H1 (cell line): ENCODE measurements at regions not wholly inside any gene's neighbourhood (a gene's known extent, or its start where the extent isn't known, plus 50 kb on each side); places are given as distances from the start of the nearest gene placed in this dataset.

Experiments
- CTCF ChIA-PET: fragments of 300-600 bp; sonication (Branson Sonifier 250); formaldehyde crosslinking; loops from one replicate; lab custom pipeline; 2021; ENCODE audit not compliant: partially characterized antibody; lab: Charles Lee
- POLR2A ChIA-PET: fragments of 300-600 bp; sonication (Branson Sonifier 250); formaldehyde crosslinking; loops from one replicate; lab custom pipeline; 2021; ENCODE audit warnings: inconsistent platforms; ENCODE audit not compliant: partially characterized antibody; lab: Charles Lee
- DNase-seq, 2 experiments: peaks; one replicate each; pipeline versions ENCODE4 v3.0.0 to v3.0.0-alpha.2; 2010 to 2022; ENCODE audit warnings: low spot score in 2 of 2, low read depth in 1 of 2, mixed read lengths in 1 of 2
- FAIRE-seq: peaks from 2 replicates; lab custom pipeline; 2011; peaks lifted over from hg19 to GRCh38; lab: Jason Lieb, UNC
- H2AFZ ChIP-seq: 2 replicates; pipeline ENCODE4 v1.8.1; 2012; ENCODE audit warnings: low read length, inconsistent platforms
- H2AK5ac ChIP-seq: 2 replicates; pipeline ENCODE4 v1.6.1; 2013; ENCODE audit warnings: low read depth, low read length
- H2BK120ac ChIP-seq: replicated peaks from 2 replicates; pipeline ENCODE3; 2013; ENCODE audit warnings: low read depth, low read length, inconsistent platforms
- H2BK12ac ChIP-seq: 2 replicates; pipeline ENCODE4 v1.6.1; 2013; ENCODE audit warnings: low read depth, low read length
- H2BK15ac ChIP-seq: 2 replicates; pipeline ENCODE4 v1.6.1; 2013; ENCODE audit warnings: low read length
- H2BK20ac ChIP-seq: 2 replicates; pipeline ENCODE4 v1.6.1; 2013; ENCODE audit warnings: low read length
- H2BK5ac ChIP-seq: 2 replicates; pipeline ENCODE4 v1.6.1; 2013; ENCODE audit warnings: low read depth, low read length
- H3K14ac ChIP-seq: 2 replicates; pipeline ENCODE4 v1.6.1; 2013; ENCODE audit warnings: inconsistent platforms; ENCODE audit not compliant: insufficient read length
- H3K18ac ChIP-seq: 2 replicates; pipeline ENCODE4 v1.6.1; 2013; ENCODE audit warnings: low read length; ENCODE audit errors: extremely low read depth
- H3K23ac ChIP-seq: 2 replicates; pipeline ENCODE4 v1.6.1; 2013; ENCODE audit warnings: inconsistent platforms; ENCODE audit not compliant: insufficient read length
- H3K23me2 ChIP-seq: 2 replicates; pipeline ENCODE4 v1.6.1; 2013; ENCODE audit warnings: low read depth, low read length
- H3K27ac ChIP-seq: 2 replicates; pipeline ENCODE4 v1.6.1; 2011; ENCODE audit warnings: low read depth, low read length, inconsistent platforms
- H3K27me3 ChIP-seq, 4 experiments: replicated peaks in 1 of 4; 1 replicate in 1 of 4; 2 replicates in 3 of 4; pipeline versions ENCODE4 v1.6.1 to v1.8.1; 2011 to 2013; ENCODE audit warnings: low read length in 3 of 4, mild to moderate bottlenecking in 3 of 4, inconsistent platforms in 2 of 4, mixed read lengths in 2 of 4, moderate library complexity in 1 of 4; ENCODE audit not compliant: control insufficient read depth in 3 of 4, insufficient read depth in 3 of 4; ENCODE audit errors: extremely low read depth in 1 of 4
- H3K36me3 ChIP-seq, 4 experiments: 2 replicates each; pipeline versions ENCODE4 v1.6.1 to v1.8.1; 2011 to 2013; ENCODE audit warnings: mild to moderate bottlenecking in 4 of 4, low read length in 3 of 4, moderate library complexity in 2 of 4, control low read depth in 1 of 4, inconsistent platforms in 1 of 4; ENCODE audit not compliant: insufficient read depth in 4 of 4, control insufficient read depth in 2 of 4
- H3K4ac ChIP-seq: replicated peaks from 2 replicates; pipeline ENCODE3; 2013; ENCODE audit warnings: low read length, low read depth, mixed read lengths, inconsistent platforms; ENCODE audit not compliant: insufficient read length
- H3K4me1 ChIP-seq, 4 experiments: replicated peaks in 1 of 4; 1 replicate in 1 of 4; 2 replicates in 3 of 4; pipeline versions ENCODE4 v1.6.1 to v1.8.1; 2011 to 2013; ENCODE audit warnings: low read length in 3 of 4, inconsistent platforms in 2 of 4, mixed read lengths in 1 of 4; ENCODE audit not compliant: insufficient read depth in 4 of 4, control insufficient read depth in 3 of 4
- H3K4me2 ChIP-seq, 2 experiments: 2 replicates each; pipeline versions ENCODE4 v1.6.1 to v1.8.1; 2011 to 2013; ENCODE audit warnings: low read depth in 2 of 2, low read length in 2 of 2, control low read depth in 1 of 2, inconsistent platforms in 1 of 2, mild to moderate bottlenecking in 1 of 2; ENCODE audit not compliant: insufficient read depth in 1 of 2
- H3K4me3 ChIP-seq, 4 experiments: fragments of 200-600, 300-600 bp in 1 of 4; sonication (generic), shearing (Covaris generic), sonication (Bioruptor Twin) in 1 of 4; 2 replicates each; pipeline versions ENCODE4 v1.5.1 to v1.8.1; 2011 to 2016; ENCODE audit warnings: low read length in 4 of 4, low read depth in 3 of 4, control low read depth in 2 of 4, inconsistent platforms in 2 of 4, mild to moderate bottlenecking in 2 of 4, mixed read lengths in 1 of 4, moderate library complexity in 1 of 4; ENCODE audit not compliant: insufficient read depth in 2 of 4; ENCODE audit errors: extremely low read depth in 1 of 4
- H3K56ac ChIP-seq: replicated peaks from 2 replicates; pipeline ENCODE3; 2013; ENCODE audit warnings: low read depth, mild to moderate bottlenecking, mixed read lengths, low read length, inconsistent platforms; ENCODE audit not compliant: insufficient read length
- H3K79me1 ChIP-seq: 2 replicates; pipeline ENCODE4 v1.6.1; 2013; ENCODE audit warnings: low read depth, low read length, control low read depth
- H3K79me2 ChIP-seq, 2 experiments: 2 replicates each; pipeline versions ENCODE4 v1.6.1 to v1.8.1; 2012 to 2013; ENCODE audit warnings: low read length in 2 of 2, mild to moderate bottlenecking in 2 of 2, inconsistent platforms in 1 of 2; ENCODE audit not compliant: insufficient read depth in 2 of 2, control insufficient read depth in 1 of 2
- H3K9ac ChIP-seq, 4 experiments: replicated peaks in 1 of 4; 1 replicate in 1 of 4; 2 replicates in 3 of 4; pipeline versions ENCODE4 v1.6.1 to v1.8.1; 2011 to 2013; ENCODE audit warnings: low read depth in 3 of 4, low read length in 3 of 4, control low read depth in 2 of 4, mild to moderate bottlenecking in 2 of 4, moderate library complexity in 2 of 4, inconsistent platforms in 1 of 4; ENCODE audit errors: extremely low read depth in 1 of 4
- H3K9me3 ChIP-seq, 2 experiments: 2 replicates each; pipeline versions ENCODE4 v1.6.1 to v1.8.1; 2012 to 2013; ENCODE audit warnings: mild to moderate bottlenecking in 2 of 2, moderate library complexity in 2 of 2, control low read depth in 1 of 2, inconsistent platforms in 1 of 2, low read depth in 1 of 2, low read length in 1 of 2, mixed read lengths in 1 of 2; ENCODE audit not compliant: insufficient read depth in 2 of 2
- H4K20me1 ChIP-seq, 2 experiments: replicated peaks in 1 of 2; 2 replicates each; pipeline versions ENCODE3 to v1.8.1; 2011 to 2013; ENCODE audit warnings: inconsistent platforms in 2 of 2, low read length in 2 of 2, mild to moderate bottlenecking in 1 of 2; ENCODE audit not compliant: insufficient read depth in 2 of 2, control insufficient read depth in 1 of 2
- H4K5ac ChIP-seq: 2 replicates; pipeline ENCODE4 v1.6.1; 2013; ENCODE audit warnings: low read length, low read depth, mixed read lengths, inconsistent platforms; ENCODE audit not compliant: insufficient read length
- H4K8ac ChIP-seq: 2 replicates; pipeline ENCODE4 v1.8.0; 2013; ENCODE audit warnings: mild to moderate bottlenecking, moderate library complexity, low read length, inconsistent platforms; ENCODE audit not compliant: insufficient read depth; ENCODE audit errors: extremely low read depth
- H4K91ac ChIP-seq: replicated peaks from 2 replicates; pipeline ENCODE3; 2013; ENCODE audit warnings: low read length, mixed read lengths, inconsistent platforms; ENCODE audit not compliant: insufficient read length
- EGR1 ChIP-seq: IDR thresholded peaks from 2 replicates; pipeline ENCODE4 v1.6.1; 2011; ENCODE audit warnings: low read depth, low read length, borderline replicate concordance
- MAFK ChIP-seq: IDR thresholded peaks from 2 replicates; pipeline ENCODE4 v1.6.1; 2012; ENCODE audit warnings: low read depth, mild to moderate bottlenecking, improper control_type of control experiment, low read length
- POU5F1 ChIP-seq: IDR thresholded peaks from 2 replicates; pipeline ENCODE4 v1.6.1; 2011; ENCODE audit warnings: low read depth, mild to moderate bottlenecking, low read length, moderate library complexity
- TBP ChIP-seq: IDR thresholded peaks from 2 replicates; pipeline ENCODE4 v1.6.1; 2011; ENCODE audit warnings: low read depth, low read length, improper control_type of control experiment

GRCh38 chr4:165802452-165802851 is 70.6 kb upstream of the TLL1 start (continued):
- TF ChIP-seq POU5F1 (no peak), TBP (no peak)

- ChIA-PET POLR2A (no interaction called here), CTCF (no interaction called here)
- H4K5ac ChIP-seq = no peak overlapping the region
- no peak overlapping the region for H3K18ac ChIP-seq
- H3K79me1 ChIP-seq = no peaks in the 10 kb centered on the region
- no peak overlapping the region for H4K8ac ChIP-seq
- H2BK15ac ChIP-seq = no peak overlapping the region
- no peak overlapping the region for H2BK12ac ChIP-seq
- no peaks in the 10 kb centered on the region for H3K4me1 ChIP-seq
- no peaks in the 10 kb centered on the region for H4K20me1 ChIP-seq
- H2BK120ac ChIP-seq = no peak overlapping the region
- H3K23ac ChIP-seq = no peak overlapping the region
- H3K27ac ChIP-seq = no peak overlapping the region
- H3K4ac ChIP-seq = no peak overlapping the region
- H2AFZ ChIP-seq = no peak overlapping the region
- H3K36me3 ChIP-seq = no peaks in the 10 kb centered on the region
- H2AK5ac ChIP-seq = no peak overlapping the region
- FAIRE-seq (no peak), DNase-seq (no peak)
- H2BK20ac ChIP-seq = no peak overlapping the region
- H3K4me3 ChIP-seq = no peak overlapping the region
- H2BK5ac ChIP-seq = no peak overlapping the region
- no peaks in the 10 kb centered on the region for H3K23me2 ChIP-seq
- H3K9ac ChIP-seq = no peak overlapping the region
- no peak overlapping the region for H4K91ac ChIP-seq
- H3K4me2 ChIP-seq = no peak overlapping the region
- H3K27me3 ChIP-seq = no peaks in the 10 kb centered on the region
- H3K56ac ChIP-seq = no peak overlapping the region
- no peak for TF ChIP-seq MAFK
- TF ChIP-seq EGR1 = no peak
- no peaks in the 10 kb centered on the region for H3K79me2 ChIP-seq
- peaks cover 0 to 5% of the 10 kb centered on the region in 2 experiments; a peak in 1 of 4 replicates for H3K9me3 ChIP-seq
- H3K14ac ChIP-seq = no peak overlapping the region
Observed at GRCh38 chr4:165803005-165803404, 70.0 kb upstream of the TLL1 start.
